Bronchial epithelial cell (primary cell): ENCODE measurements at regions not wholly inside any gene's neighbourhood (a gene's known extent, or its start where the extent isn't known, plus 50 kb on each side); places are given as distances from the start of the nearest gene placed in this dataset.

Source experiments
- DNase-seq: peaks from one replicate; pipeline ENCODE4 v3.0.0-alpha.2; 2010; ENCODE audit warnings: low read depth
- FAIRE-seq: peaks from 2 replicates; lab custom pipeline; 2011; peaks lifted over from hg19 to GRCh38; lab: Jason Lieb, UNC
- H3K27me3 ChIP-seq: 2 replicates; pipeline ENCODE4 v1.5.1; 2011; ENCODE audit warnings: low read length; ENCODE audit not compliant: control insufficient read depth, insufficient read depth
- H3K36me3 ChIP-seq: 2 replicates; pipeline ENCODE4 v1.5.1; 2011; ENCODE audit warnings: low read length; ENCODE audit not compliant: control insufficient read depth, insufficient read depth
- H3K4me3 ChIP-seq: 2 replicates; pipeline ENCODE4 v1.5.1; 2011; ENCODE audit warnings: mild to moderate bottlenecking, low read depth, low read length, control low read depth
- TF ChIP-seq, protein P1 (sequence below): IDR thresholded peaks from 2 replicates; pipeline ENCODE4 v1.5.1; 2011; ENCODE audit warnings: mild to moderate bottlenecking, moderate library complexity, low read length, control low read depth, inconsistent platforms; ENCODE audit not compliant: insufficient read depth, severe bottlenecking

DNA sequence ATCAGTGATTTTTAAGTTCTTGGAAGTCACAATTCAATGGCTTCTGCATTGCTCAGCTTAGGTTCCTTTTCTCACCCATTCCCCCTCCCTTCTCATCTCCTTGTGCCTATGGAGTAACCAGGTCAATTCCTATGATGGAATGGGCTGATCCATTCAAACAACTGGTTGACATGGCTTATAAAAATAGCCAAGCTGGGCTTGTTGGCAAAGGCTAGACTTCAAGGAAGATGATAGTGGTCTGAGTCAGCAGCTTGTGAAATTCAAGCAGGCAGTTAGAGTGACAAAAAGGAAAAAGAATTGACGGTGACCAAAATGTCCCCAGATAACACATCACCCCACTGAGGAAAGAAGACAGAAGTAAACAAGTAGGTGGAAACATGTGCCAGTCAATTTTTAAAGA lies 119.9 kb upstream of the PCED1B start:
- DNase-seq (peak; percentile 97), FAIRE-seq (peak; percentile 89)
- TF ChIP-seq, protein P1, sequence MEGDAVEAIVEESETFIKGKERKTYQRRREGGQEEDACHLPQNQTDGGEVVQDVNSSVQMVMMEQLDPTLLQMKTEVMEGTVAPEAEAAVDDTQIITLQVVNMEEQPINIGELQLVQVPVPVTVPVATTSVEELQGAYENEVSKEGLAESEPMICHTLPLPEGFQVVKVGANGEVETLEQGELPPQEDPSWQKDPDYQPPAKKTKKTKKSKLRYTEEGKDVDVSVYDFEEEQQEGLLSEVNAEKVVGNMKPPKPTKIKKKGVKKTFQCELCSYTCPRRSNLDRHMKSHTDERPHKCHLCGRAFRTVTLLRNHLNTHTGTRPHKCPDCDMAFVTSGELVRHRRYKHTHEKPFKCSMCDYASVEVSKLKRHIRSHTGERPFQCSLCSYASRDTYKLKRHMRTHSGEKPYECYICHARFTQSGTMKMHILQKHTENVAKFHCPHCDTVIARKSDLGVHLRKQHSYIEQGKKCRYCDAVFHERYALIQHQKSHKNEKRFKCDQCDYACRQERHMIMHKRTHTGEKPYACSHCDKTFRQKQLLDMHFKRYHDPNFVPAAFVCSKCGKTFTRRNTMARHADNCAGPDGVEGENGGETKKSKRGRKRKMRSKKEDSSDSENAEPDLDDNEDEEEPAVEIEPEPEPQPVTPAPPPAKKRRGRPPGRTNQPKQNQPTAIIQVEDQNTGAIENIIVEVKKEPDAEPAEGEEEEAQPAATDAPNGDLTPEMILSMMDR, result no peak
- H3K36me3 ChIP-seq, result no peaks in the 10 kb centered on the region
- no peaks in the 10 kb centered on the region for H3K27me3 ChIP-seq
- H3K4me3 ChIP-seq, result no peak overlapping the region

DNA sequence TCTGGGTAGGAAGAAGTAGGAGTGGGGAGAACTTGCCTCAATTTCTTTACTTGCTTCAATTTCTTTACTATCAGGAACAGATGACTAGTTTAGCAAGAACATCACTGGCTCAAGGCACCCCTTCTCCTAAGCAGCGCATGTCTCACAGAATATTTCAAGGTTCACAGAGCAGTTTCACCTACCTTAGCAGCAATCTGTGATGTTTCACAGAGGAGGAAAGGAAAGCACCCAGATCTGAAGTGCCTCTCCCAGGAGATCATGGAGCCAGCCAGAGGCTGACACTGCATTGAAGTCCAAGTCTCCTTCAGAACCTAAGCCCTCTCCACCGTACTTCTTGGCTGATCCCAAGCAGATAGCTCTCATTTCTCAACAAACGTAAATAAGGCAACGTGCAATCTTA lies 118.7 kb upstream of the PCED1B start:
- FAIRE-seq (no peak), DNase-seq (no peak)
- Histone ChIP-seq H3K36me3 (no peaks in the 10 kb centered on the region), H3K4me3 (no peak overlapping the region), H3K27me3 (no peaks in the 10 kb centered on the region)
- TF ChIP-seq, protein P1, result no peak

DNA sequence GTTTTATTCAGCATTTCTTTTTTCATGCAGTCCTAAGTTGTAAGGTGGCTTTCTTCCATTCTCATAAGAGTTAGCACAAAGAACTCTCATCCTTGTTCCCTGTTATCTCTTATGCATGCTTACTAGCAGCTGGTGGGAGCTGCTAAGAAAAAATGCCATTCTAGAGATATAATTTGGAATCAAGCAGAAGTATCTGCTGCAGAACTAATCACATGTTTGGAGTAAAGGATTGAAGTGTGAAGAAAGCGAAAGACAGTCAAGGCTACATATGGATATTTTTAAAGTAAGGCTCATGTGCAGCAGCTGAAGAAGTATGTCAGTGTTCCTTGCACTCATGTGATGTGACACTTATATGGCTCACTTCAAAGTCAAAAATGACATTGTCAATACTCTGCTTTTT lies 116.2 kb upstream of the PCED1B start:
- TF ChIP-seq, protein P1, result no peak
- Histone ChIP-seq H3K36me3 (no peaks in the 10 kb centered on the region), H3K4me3 (no peak overlapping the region), H3K27me3 (no peaks in the 10 kb centered on the region)
- FAIRE-seq (no peak), DNase-seq (no peak)

DNA sequence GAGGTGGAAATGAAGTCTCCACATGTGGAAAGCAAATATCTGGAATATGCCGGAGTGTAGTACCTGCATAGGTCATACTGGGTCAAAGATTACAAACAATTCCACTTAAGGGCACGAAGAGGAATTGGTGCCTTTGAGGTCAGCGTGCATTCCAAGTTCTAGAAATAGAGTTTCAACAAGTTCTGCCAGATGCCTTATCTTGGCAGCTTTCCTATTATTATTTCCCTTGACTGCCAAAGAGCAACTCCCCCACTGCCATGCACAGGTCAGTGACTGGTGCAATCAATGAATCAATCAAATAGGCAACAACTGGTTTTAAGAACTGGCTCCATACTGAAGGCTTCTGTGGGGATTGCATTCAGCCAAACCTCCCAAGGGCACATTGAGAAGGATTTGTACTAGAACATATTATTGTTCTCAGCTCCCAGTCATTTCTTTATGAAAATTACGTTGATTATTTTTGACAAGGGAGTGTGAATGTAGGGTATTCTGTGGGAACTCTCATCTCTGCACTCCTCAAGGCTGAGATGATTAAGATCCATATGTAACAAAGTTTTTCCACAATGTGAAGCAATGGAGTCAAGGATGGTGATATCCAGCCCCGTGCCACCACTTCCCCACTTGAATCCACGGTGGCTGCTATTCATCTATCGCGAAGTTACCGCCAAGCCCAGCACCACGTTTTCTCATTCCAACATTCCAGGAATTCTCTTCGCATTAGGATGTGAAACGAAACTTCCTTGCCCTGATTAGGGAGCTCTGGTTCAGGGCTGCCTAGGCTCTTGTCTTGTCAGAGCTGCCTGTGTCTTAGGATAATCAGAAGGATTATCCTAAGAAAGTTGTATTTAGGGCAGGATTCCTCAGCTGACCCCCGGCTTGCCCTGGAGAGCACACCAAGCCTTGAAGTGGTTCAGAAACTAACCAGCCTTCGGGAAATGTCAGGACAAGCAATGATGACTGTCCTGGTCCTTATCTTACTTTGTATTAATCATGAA lies 115.1 kb upstream of the PCED1B start:
- FAIRE-seq (no peak), DNase-seq (peak; percentile 87)
- no peak overlapping the region for H3K4me3 ChIP-seq
- no peaks in the 10 kb centered on the region for H3K27me3 ChIP-seq
- TF ChIP-seq, protein P1, result no peak
- H3K36me3 ChIP-seq, result no peaks in the 10 kb centered on the region

DNA sequence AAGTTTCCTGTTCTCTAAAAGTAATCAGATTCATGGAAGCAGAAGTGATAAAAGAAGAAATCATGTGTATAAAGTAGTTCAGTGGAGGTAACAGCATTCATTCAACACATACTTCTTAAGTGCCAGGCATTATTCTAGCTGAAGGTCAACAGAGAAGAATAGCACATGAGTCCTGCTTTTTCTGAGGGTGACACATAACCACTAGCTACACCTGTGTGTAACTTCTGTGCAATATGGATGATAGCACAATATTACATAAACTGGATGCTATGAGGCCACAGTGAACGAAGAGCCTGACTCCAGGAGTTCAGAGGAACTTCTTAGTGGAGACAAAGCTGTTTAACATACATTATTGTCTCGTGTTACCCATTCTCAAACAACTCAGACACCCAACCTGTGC lies 114.3 kb upstream of the PCED1B start:
- Histone ChIP-seq H3K4me3 (no peak overlapping the region), H3K36me3 (no peaks in the 10 kb centered on the region), H3K27me3 (no peaks in the 10 kb centered on the region)
- TF ChIP-seq, protein P1, result no peak
- DNase-seq (peak; percentile 57), FAIRE-seq (peak; percentile 55)
